Tibial nerve (tissue), 4 donors: ENCODE measurements at regions not wholly inside any gene's neighbourhood (a gene's known extent, or its start where the extent isn't known, plus 50 kb on each side); places are given as distances from the start of the nearest gene placed in this dataset.

Source experiments
- DNase-seq, 2 donors: peaks; one replicate each; pipeline ENCODE4 v3.0.0-alpha.2; 2019; ENCODE audit warnings: low spot score in 2 of 2
- H3K27ac ChIP-seq, 4 donors: fragments of 200-600 bp; sonication (generic) in 3 of 4; one replicate each; pipeline ENCODE4 v1.5.1; 2017 to 2019; ENCODE audit warnings: mild to moderate bottlenecking in 1 of 4
- H3K27me3 ChIP-seq, 2 donors: fragments of 200-600 bp; sonication (generic) in 1 of 2; one replicate each; pipeline versions ENCODE4 v1.5.1 to v1.6.0; 2017 to 2019
- H3K36me3 ChIP-seq, 3 donors: fragments of 200-600 bp; sonication (generic); one replicate each; pipeline ENCODE4 v1.5.1; 2018 to 2019
- H3K4me1 ChIP-seq, 4 donors: fragments of 200-600 bp; sonication (generic) in 3 of 4; one replicate each; pipeline ENCODE4 v1.5.1; 2017 to 2019
- H3K4me3 ChIP-seq, 4 donors: fragments of 200-600 bp; sonication (generic) in 3 of 4; one replicate each; pipeline ENCODE4 v1.5.1; 2017 to 2019; ENCODE audit warnings: mild to moderate bottlenecking in 1 of 4, moderate library complexity in 1 of 4
- H3K9me3 ChIP-seq, 4 donors: fragments of 200-600 bp; sonication (generic) in 3 of 4; one replicate each; pipeline ENCODE4 v1.5.1; 2017 to 2019
- CTCF ChIP-seq, 5 experiments: fragments of 200-600 bp in 3 of 5; fragments of 450-650 bp in 2 of 5; sonication (generic) in 3 of 5; IDR thresholded peaks; one replicate each; pipeline ENCODE4 v1.5.1; 2016 to 2019; ENCODE audit warnings: antibody characterized with exemption in 5 of 5, mild to moderate bottlenecking in 3 of 5, moderate library complexity in 2 of 5
- EP300 ChIP-seq, 2 donors: sonication (generic); formaldehyde crosslinking; IDR thresholded peaks; one replicate each; pipeline ENCODE4 v1.6.1; 2017; ENCODE audit warnings: antibody characterized with exemption in 2 of 2, mild to moderate bottlenecking in 1 of 2
- POLR2A ChIP-seq, 2 donors: fragments of 450-650 bp; IDR thresholded peaks; one replicate each; pipeline ENCODE4 v1.6.1; 2017; ENCODE audit warnings: antibody characterized with exemption in 2 of 2, mild to moderate bottlenecking in 2 of 2, moderate library complexity in 2 of 2
- WGBS, 2 donors: methylation state at CpG; one replicate each; pipeline ENCODE4 v1.1.5; 2018; 5-methylcytosine and 5-hydroxymethylcytosine counted together

- Histone ChIP-seq H3K36me3 (no peaks in the 10 kb centered on the region), H3K9me3 (no peaks in the 10 kb centered on the region), H3K4me3 (no peak overlapping the region), H3K27me3 (no peaks in the 10 kb centered on the region), H3K27ac (no peak overlapping the region), H3K4me1 (peaks cover 0 to 53% (median 10%) of the 10 kb centered on the region in 4 donors)
- TF ChIP-seq POLR2A (IDR thresholded peaks at IDR 0.05) (no peak), EP300 (IDR thresholded peaks at IDR 0.05) (no peak), CTCF (IDR thresholded peaks at IDR 0.05) (no peak)
- 87 to 92% methylated on average over 4 of the region's 4 CpGs for WGBS, 2 donors
- DNase-seq, result no peak
Observed at GRCh38 chr2:144237108-144237507, 282.8 kb downstream of the ZEB2 start.

GRCh38 chr2:144235050-144235449 lies 284.9 kb downstream of the ZEB2 start:
- TF ChIP-seq CTCF (IDR thresholded peaks at IDR 0.05), result no peak
- no peak for TF ChIP-seq EP300 (IDR thresholded peaks at IDR 0.05)
- no peak for TF ChIP-seq POLR2A (IDR thresholded peaks at IDR 0.05)
- H3K4me3 ChIP-seq, result no peak overlapping the region
- H3K9me3 ChIP-seq, result no peaks in the 10 kb centered on the region
- H3K27me3 ChIP-seq, result no peaks in the 10 kb centered on the region
- H3K36me3 ChIP-seq, result no peaks in the 10 kb centered on the region
- H3K4me1 ChIP-seq, result peaks cover 0 to 48% (median 3%) of the 10 kb centered on the region in 4 donors
- no peak overlapping the region for H3K27ac ChIP-seq
- 50% methylated on average over 1 of the region's 1 CpG for WGBS, 2 donors
- DNase-seq, result no peak

- no peak for TF ChIP-seq POLR2A (IDR thresholded peaks at IDR 0.05)
- no peak for TF ChIP-seq EP300 (IDR thresholded peaks at IDR 0.05)
- no peak for TF ChIP-seq CTCF (IDR thresholded peaks at IDR 0.05)
- H3K4me1 ChIP-seq, result peaks cover 0 to 50% (median 3%) of the 10 kb centered on the region in 4 donors
- no peaks in the 10 kb centered on the region for H3K9me3 ChIP-seq
- H3K27me3 ChIP-seq, result no peaks in the 10 kb centered on the region
- WGBS, 2 donors, result 73 to 78% methylated on average over 4 of the region's 4 CpGs
- H3K4me3 ChIP-seq, result no peak overlapping the region
- no peak overlapping the region for H3K27ac ChIP-seq
- no peak for DNase-seq
- no peaks in the 10 kb centered on the region for H3K36me3 ChIP-seq
Observed at GRCh38 chr2:144234542-144234871, 285.4 kb downstream of the ZEB2 start.

- Histone ChIP-seq H3K4me3 (no peak overlapping the region), H3K4me1 (peaks cover 0 to 50% (median 3%) of the 10 kb centered on the region in 4 donors), H3K9me3 (no peaks in the 10 kb centered on the region), H3K27me3 (no peaks in the 10 kb centered on the region), H3K27ac (peak overlapping the region in 2 of 4 donors; percentile 38 to 57), H3K36me3 (no peaks in the 10 kb centered on the region)
- 60 to 72% methylated on average over 3 of the region's 3 CpGs for WGBS, 2 donors
- DNase-seq, result no peak
- TF ChIP-seq CTCF (IDR thresholded peaks at IDR 0.05) (no peak), POLR2A (IDR thresholded peaks at IDR 0.05) (no peak), EP300 (IDR thresholded peaks at IDR 0.05) (no peak)
Observed at GRCh38 chr2:144233733-144234541, 286.0 kb downstream of the ZEB2 start.

GRCh38 chr2:144233317-144233716 lies 286.6 kb downstream of the ZEB2 start:
- Histone ChIP-seq H3K27ac (peak overlapping the region in 2 of 4 donors; percentile 38 to 57), H3K4me1 (peaks cover 0 to 48% (median 3%) of the 10 kb centered on the region in 4 donors), H3K27me3 (no peaks in the 10 kb centered on the region), H3K4me3 (no peak overlapping the region), H3K36me3 (no peaks in the 10 kb centered on the region), H3K9me3 (no peaks in the 10 kb centered on the region)
- no peak for DNase-seq
- 40 to 50% methylated on average over 2 of the region's 2 CpGs for WGBS, 2 donors
- no peak for TF ChIP-seq CTCF (IDR thresholded peaks at IDR 0.05)
- TF ChIP-seq EP300 (IDR thresholded peaks at IDR 0.05), result no peak
- no peak for TF ChIP-seq POLR2A (IDR thresholded peaks at IDR 0.05)
